ENCODE measurements at regions not wholly inside any gene's neighbourhood (a gene's known extent, or its start where the extent isn't known, plus 50 kb on each side); places are given as distances from the start of the nearest gene placed in this dataset.
A peak's percentile ranks its signal among the peaks of the same experiment; 100 is the strongest.
"Not testable (repeated sequence)": the region's sequence is repeated elsewhere in the genome, so short reads cannot be mapped to it uniquely, and the experiment has no call there.

GRCh38 chr2:94576486-94576885 is 294.7 kb upstream of the TEKT4 start:
- not testable (repeated sequence) for DNase-seq (ENCODE audit: low read depth)

DNA sequence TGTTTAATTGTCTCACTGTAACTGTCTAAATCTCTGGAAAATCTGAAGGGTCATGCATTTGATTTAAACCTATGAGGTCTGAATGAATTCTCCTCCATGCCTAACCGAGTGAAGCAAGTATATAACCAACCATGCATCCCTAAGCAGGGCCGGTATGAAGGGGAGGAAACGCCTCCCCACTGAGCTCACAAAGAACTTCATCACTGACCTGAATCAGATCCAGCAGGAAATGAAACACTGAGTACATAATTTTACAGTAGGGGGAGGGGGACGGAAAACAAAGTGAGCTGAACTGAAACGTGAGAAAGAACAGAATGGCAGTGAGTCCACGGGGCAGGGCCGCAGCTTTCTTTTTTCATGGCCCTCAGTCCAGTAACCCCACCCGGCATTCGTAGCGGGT is 294.1 kb upstream of the TEKT4 start:
- DNase-seq (ENCODE audit: low read depth), result not testable (repeated sequence)

DNA sequence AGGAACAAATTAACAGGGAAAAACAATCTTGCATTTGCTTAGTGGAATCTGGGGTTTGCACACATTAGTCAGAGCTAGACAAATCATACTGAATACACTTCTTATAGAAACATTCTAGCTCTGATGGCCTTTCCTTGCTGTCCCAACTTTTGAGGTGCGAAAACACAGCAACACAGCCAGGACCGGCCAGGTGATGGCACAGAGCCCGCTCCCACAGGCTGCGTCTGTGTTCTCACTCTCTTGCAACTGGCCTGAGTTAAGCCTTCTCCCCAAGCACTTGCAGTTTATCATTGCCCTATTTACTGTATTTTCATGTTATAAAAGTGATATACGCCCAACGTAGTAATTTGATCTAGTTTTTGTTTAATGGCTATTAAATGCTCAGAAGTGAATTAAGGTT is 292.0 kb upstream of the TEKT4 start:
- DNase-seq (ENCODE audit: low read depth), result not testable (repeated sequence)

DNA sequence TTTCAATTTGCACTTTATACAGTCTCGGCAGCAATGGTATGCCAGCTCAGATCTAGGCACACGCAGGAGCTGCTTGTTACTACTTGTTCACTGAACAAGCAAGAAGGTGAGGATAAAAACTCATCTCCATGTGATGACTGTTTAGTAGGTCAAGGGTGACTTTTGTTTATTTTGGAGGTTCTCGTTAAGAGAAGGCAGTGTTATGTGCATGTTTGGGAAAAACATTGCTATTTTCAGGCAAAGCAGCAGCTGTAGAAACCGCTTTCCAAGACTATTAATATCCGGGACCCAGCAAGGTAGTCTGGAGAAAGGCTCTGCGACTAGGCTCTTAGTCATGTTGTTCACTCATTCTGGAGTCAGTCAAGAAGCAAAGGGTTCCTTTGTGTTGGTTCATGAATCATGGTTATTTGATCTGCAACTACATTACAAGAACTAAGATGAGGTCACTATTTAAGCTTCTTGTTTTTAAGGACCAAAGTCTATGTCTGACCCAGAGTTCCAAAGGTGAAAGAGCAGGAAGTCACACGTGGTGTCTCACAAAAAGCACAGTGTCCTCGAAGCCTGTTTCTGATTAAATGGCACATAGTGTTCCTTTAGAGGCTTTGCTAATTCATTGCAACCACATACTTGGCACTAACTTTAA is 288.0 kb upstream of the TEKT4 start:
- DNase-seq (ENCODE audit: low read depth), result peak; percentile 13

DNA sequence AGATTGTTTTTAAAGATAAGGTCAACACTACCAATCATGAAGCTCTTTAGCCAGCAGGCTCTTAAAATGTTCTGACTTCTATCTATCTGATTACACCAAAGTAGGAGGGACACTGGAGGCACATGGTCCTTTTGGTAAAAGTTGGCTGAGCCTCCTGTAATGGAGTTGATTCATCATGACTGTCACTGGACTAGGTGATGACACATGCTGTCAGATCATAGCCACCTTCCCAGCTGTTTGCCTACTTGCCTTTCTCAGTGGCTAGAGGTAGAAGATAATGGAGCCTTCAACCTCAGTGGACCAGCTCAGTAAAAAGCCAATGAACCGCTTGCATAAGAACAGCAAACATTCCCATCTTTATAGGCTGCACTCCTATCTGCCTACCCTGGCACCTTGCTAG is 286.7 kb upstream of the TEKT4 start:
- peak; percentile 2 for DNase-seq (ENCODE audit: low read depth)

DNA sequence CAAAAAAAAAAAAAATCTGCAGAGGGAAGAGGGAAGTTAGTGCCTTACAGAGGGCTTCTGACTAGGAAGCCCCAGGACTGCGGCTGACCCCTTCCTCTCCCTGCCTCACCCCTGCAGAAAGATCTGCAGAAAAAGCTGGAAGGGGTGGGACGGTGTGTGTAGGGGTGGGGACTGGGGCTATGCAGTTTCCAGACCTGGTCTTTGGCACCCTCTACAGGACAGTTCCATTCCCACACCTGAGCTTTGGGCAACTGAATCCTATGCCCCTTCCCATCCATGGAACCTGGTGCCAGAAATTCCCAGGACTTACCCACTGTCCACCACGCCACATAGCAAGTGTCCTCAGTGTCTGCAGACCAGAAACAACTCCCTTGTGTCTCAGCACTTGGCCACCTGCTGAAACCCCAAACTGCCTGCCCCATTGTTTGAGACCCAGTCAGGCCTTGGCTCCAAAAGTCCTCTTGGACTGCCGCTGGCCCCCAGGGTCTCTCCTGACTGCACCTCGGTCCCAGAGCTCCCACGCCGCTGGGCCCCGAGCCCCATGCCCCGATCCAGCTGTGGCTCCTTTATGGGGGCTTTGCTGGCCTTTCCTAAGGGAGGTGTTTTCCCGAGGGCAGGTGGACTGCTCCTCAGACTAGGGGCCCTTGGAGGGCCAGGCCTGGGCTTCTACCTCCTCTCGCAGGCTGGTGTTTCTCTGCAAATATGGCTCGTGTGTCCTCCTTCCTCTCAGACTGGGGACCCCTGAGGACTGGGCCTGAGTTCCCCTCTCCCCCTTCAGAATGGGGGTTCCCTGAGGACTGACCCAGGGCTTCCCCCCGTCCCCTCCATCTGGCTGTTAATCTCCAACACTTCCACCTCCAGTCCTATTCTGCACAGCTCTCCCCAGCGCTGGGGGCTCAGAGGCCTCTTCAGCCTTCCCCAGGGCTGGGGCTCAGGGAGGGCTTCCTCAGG is 284.9 kb upstream of the TEKT4 start:
- peak; percentile 5 for DNase-seq (ENCODE audit: low read depth)

DNA sequence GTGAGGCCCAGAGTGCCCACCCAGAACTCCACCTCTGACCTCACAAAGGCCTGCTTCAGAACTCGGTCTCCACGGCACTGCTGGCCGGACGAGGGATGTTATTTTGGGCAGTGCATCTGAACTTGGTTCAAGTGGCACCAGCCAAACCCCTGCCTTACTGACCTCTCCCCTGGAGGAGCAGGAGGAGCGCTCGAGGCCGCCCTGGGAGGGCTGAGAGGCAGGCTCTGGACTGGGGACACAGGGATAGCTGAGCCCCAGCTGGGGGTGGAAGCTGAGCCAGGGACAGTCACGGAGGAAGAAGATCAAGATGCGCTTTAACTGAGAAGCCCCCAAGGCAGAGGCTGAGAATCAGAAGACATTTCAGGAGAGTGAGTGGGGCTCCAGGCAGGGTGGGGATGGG is 284.2 kb upstream of the TEKT4 start:
- DNase-seq (ENCODE audit: low read depth), result not testable (repeated sequence)

- not testable (repeated sequence) for DNase-seq (ENCODE audit: low read depth)
Measured at GRCh38 chr2:94594019-94594836, 277.0 kb upstream of the TEKT4 start.

DNA sequence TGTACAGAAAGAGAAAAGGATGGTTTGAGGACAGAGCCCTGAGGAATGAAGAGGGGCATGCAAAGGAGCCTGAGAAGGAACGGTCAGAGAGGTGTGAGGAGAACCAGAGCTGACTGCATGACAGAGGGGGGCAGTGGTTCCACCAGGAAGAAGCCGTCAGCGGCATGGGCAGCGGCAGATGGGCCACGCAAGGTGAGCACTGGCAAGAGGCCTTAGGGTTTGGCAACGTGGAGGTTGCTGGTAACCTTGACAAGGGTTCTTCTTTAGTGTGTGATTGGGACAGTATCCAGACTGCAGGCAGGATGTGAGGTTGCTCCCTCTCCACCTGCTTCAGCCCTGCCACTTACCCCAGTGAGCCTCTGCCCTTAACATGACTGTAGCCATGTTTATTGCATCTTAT is 275.3 kb upstream of the TEKT4 start:
- DNase-seq (ENCODE audit: low read depth), result not testable (repeated sequence)

GRCh38 chr2:94598075-94598713 is 273.0 kb upstream of the TEKT4 start:
- DNase-seq (ENCODE audit: low read depth), result not testable (repeated sequence)

DNA sequence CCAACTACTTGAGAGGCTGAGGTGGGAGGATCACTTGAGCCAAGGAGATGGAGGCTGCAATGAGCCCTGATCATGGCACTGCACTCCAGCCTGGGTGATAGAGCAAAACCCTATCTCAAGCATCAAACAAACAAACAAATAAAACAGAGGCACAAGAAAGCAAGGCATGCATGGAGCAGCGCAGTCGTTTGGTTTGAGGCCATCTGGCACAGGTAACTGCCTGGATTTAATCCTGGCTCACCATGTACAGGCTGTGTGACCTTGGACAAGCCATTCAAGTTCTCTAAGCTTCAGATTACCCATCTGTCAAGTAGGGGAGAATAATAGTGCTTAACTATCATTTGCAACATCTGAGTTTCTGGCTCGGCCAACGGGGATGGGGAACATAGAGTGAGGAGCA is 270.3 kb upstream of the TEKT4 start:
- not testable (repeated sequence) for DNase-seq (ENCODE audit: low read depth)

DNA sequence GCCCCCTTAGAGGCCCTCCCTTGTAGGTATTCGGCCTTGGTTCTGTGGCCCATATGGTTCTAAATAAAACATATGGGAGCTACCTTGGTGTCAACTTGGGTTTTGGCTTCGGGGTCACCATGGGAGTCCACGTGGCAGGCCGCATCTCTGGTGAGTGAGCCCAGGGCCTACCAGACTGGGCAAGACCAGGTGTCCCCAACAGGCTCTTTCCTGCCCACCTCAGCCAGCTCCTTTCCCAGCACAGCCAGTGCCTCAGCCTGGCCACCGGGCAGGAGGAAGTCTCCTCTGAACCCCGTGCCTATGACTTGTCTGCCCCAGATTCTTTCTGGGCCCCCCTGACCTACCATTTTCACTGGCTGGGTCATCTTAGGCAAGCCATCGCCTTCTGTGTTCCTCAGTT is 268.8 kb upstream of the TEKT4 start:
- no peak for DNase-seq (ENCODE audit: low read depth)

DNA sequence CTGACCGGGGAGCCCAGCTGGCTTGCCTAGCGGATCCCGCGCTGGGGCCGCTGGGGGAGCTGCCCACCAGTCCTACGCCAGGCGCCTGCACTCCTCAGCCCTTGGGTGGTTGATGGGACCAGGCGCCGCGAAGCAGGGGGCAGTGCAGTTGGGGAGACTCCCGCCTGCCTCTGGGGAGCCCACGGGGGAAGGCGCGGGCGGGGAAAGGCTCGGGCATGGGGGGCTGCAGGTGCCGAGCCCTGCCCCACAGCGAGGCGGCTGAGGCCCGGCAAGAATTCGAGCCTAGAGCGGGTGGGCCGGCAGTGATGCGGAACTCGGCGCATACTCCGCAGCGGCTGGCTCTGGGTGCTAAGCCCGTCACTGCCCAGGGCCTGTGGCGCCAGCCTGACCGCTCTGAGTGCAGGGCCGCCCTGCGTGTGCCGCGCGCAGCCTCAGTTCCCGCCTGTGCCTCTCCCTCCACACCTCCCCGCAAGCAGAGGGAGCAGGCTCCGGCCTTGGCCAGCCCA is 249.1 kb upstream of the TEKT4 start:
- no peak for DNase-seq (ENCODE audit: low read depth)

DNA sequence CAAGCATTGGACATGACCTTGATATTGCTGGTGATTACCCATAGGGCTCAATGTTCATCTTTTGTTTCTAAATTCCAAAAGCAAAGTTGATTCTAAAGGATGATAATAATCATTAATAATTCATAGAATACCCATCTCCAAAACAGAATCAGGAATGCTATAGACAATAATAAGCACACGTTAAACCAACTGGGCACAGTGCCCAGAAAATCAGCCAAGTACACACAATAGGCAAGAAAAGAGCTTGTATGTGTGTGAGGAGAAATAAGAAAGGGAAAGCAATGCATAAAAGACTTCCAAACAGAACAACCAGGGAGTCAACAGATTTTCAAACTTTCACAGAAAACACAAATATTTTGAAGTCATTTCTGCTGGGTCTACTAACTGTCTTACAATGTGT is 242.3 kb upstream of the TEKT4 start:
- not testable (repeated sequence) for DNase-seq (ENCODE audit: low read depth)

DNA sequence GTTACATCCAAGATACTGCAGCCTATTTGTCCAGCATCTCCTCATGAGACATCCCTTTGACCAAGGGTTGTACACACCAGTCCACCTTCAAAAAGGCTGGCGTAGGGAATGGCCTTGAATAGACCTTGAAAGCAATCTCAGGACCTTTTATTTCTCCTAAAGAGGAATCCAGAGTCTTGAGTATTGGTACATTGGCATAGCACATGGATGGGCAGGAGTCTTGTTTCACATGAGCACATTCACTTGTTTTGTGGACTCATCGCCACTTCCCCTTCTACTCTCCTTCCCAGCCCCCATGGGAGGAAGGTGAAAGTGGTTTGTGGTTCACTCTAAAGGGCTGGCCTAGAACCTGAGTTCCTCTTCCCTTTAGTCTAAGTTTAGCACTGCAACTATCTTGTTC is 229.8 kb upstream of the TEKT4 start:
- DNase-seq (ENCODE audit: low read depth), result not testable (repeated sequence)

- DNase-seq (ENCODE audit: low read depth), result not testable (repeated sequence)
Measured at GRCh38 chr2:94652131-94652530, 219.1 kb upstream of the TEKT4 start.

DNA sequence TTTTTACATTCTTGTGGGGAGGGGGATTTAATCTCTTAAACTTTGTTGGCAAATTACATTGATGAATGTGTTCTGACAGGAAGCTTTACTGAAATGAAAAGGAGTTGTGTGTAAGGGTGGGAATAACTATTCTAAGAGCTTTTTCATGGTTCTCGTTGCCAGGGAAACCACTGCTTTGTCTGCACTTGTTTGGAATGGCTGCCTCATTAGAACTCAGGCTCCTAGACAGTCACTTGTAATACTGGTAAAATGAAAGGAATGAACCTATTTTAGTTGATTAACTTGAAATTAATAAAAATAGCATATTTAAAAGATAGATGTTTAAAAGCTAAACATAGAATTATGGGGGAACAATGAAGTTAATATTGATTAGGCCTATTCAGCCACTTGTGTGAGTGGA is 201.4 kb upstream of the TEKT4 start:
- DNase-seq (ENCODE audit: low read depth), result not testable (repeated sequence)

DNA sequence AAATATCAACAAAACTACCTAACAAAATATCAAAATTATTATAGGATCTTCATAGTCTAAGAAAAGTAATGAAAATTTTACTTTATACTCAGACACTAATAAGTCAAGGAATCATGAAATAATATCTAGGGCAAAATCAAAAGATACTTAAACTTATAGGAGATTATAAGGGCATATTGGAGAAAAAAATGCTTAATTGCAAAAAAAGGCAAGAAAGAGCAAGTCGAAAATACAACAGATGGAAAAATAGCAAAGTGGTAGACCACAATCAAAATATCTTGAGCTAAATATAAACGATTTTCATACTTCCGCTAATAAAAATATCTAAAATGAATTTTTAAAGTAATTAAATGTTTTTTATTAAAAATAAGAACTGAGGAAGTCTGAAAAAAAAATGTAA is 177.0 kb upstream of the TEKT4 start:
- not testable (repeated sequence) for DNase-seq (ENCODE audit: low read depth)

GRCh38 chr2:94708982-94709381 is 162.2 kb upstream of the TEKT4 start:
- DNase-seq (ENCODE audit: low read depth), result not testable (repeated sequence)

- no peak for DNase-seq (ENCODE audit: low read depth)
Measured at GRCh38 chr2:94725543-94725942, 145.7 kb upstream of the TEKT4 start.

DNA sequence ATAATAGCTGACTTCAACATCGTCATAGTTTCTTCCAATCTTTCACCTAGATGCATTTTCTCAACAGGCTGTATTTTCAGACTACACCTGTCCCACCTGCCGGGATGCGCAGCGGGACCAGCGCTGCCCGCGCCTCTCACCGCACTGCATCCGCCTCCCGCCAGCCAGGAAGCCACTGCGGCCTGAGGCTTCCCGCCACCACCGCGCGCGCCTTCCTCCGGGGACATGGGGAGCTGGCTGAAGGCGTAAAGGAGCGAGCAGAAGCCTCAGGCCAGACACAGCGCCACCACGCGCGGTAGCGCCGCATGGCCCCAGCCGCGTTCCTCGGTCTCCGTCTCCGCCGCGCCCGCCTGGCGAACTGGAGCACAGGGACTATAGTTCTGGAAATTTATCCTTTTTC is 135.7 kb upstream of the TEKT4 start:
- DNase-seq (ENCODE audit: low read depth), result not testable (repeated sequence)

All from myocyte (in vitro differentiated cells).